GM12878 (cell line): ENCODE measurements at regions not wholly inside any gene's neighbourhood (a gene's known extent, or its start where the extent isn't known, plus 50 kb on each side); places are given as distances from the start of the nearest gene placed in this dataset.

Source experiments
- CTCF ChIP-seq, 3 experiments: IDR thresholded peaks in 2 of 3; conservative IDR thresholded peaks in 1 of 3; 2 replicates each; pipeline ENCODE4 v1.5.1; 2011; ENCODE audit warnings: low read depth in 3 of 3, low read length in 3 of 3, mild to moderate bottlenecking in 3 of 3, control low read depth in 2 of 3, moderate library complexity in 2 of 3, inconsistent platforms in 1 of 3, mixed read lengths in 1 of 3; ENCODE audit not compliant: control insufficient read depth in 2 of 3, insufficient read depth in 1 of 3; ENCODE audit errors: extremely low read depth in 1 of 3
- FOXK2 ChIP-seq: fragments of 450-650 bp; IDR thresholded peaks from 2 replicates; pipeline ENCODE4 v1.6.1; 2017; ENCODE audit warnings: mild to moderate bottlenecking, moderate library complexity
- FOXM1 ChIP-seq: IDR thresholded peaks from 2 replicates; pipeline ENCODE4 v1.6.1; 2012; ENCODE audit warnings: low read depth, mild to moderate bottlenecking, inconsistent platforms, low read length, moderate library complexity
- POLR2A ChIP-seq: IDR thresholded peaks from 2 replicates; pipeline ENCODE4 v1.6.1; 2011; ENCODE audit warnings: low read depth, mild to moderate bottlenecking, low read length
- POLR2AphosphoS2 ChIP-seq: IDR thresholded peaks from 2 replicates; pipeline ENCODE4 v1.6.1; 2011; ENCODE audit warnings: low read depth, mild to moderate bottlenecking, low read length, improper control_type of control experiment, moderate library complexity
- SIX5 ChIP-seq: IDR thresholded peaks from 2 replicates; pipeline ENCODE4 v1.6.1; 2011; ENCODE audit warnings: mild to moderate bottlenecking, low read depth, low read length, moderate library complexity; ENCODE audit not compliant: severe bottlenecking
- SP1 ChIP-seq: IDR thresholded peaks from one replicate; pipeline ENCODE4 v1.6.1; 2011; ENCODE audit warnings: low read depth, low read length
- TF ChIP-seq, protein P1 (sequence below): IDR thresholded peaks from 2 replicates; pipeline ENCODE4 v1.6.1; 2011; ENCODE audit warnings: mild to moderate bottlenecking, low read depth, low read length, moderate library complexity; ENCODE audit not compliant: insufficient replicate concordance

- TF ChIP-seq, protein P1, sequence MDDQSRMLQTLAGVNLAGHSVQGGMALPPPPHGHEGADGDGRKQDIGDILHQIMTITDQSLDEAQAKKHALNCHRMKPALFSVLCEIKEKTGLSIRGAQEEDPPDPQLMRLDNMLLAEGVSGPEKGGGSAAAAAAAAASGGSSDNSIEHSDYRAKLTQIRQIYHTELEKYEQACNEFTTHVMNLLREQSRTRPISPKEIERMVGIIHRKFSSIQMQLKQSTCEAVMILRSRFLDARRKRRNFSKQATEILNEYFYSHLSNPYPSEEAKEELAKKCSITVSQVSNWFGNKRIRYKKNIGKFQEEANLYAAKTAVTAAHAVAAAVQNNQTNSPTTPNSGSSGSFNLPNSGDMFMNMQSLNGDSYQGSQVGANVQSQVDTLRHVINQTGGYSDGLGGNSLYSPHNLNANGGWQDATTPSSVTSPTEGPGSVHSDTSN: no peak
- no peak for TF ChIP-seq FOXK2
- TF ChIP-seq CTCF (IDR thresholded peaks at IDR 0.05 in 2 of 3, conservative IDR thresholded peaks at IDR 0.05 in 1 of 3; ENCODE audit: control insufficient read depth in 2 of 3, extremely low read depth in 1 of 3, insufficient read depth in 1 of 3, low read depth in 3 of 3, low read length in 3 of 3): no peak
- no peak for TF ChIP-seq SIX5
- TF ChIP-seq POLR2AphosphoS2: no peak
- TF ChIP-seq POLR2A: no peak
- no peak for TF ChIP-seq SP1
- TF ChIP-seq FOXM1: no peak
Measured at GRCh38 chr16:72464052-72464451, 292.1 kb upstream of the PMFBP1 start.
